ENCODE measurements at regions not wholly inside any gene's neighbourhood (a gene's known extent, or its start where the extent isn't known, plus 50 kb on each side); places are given as distances from the start of the nearest gene placed in this dataset.

DNA sequence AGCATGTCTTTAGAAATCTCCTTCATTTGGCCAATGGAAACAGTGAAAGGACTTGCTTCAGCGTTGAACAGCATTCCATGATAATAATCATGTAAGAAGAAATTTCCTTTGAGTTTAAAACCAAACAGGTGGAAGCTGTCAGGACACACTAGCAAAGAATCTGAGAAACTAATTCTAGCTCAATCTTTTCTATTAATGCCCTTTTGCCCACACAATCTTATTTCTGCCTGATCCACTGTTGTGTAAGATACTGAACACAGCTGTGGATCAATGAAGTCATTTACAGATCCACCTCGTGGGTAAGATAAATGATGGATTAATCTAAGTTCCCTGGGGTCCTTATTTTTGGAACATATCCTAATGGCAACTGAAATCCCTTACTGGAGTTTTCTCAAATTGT, 536.9 kb upstream of the LMO3 start:
- Histone ChIP-seq H3K36me3 (replicated peaks in 1 of 2; ENCODE audit: control extremely low read depth in 1 of 2, control insufficient read depth in 1 of 2, extremely low read depth in 1 of 2, insufficient read depth in 2 of 2, low read length in 1 of 2) (no peaks in the 10 kb centered on the region), H3K9ac (ENCODE audit: low read length) (no peak overlapping the region), H3K9me3 (ENCODE audit: control extremely low read depth in 1 of 3, control insufficient read depth in 2 of 3, insufficient read depth in 1 of 3, low read length in 2 of 3) (no peaks in the 10 kb centered on the region), H3K4me3 (ENCODE audit: control extremely low read depth in 1 of 5, extremely low read depth in 1 of 5, insufficient read depth in 1 of 5, low read depth in 2 of 5, low read length in 4 of 5) (no peak overlapping the region), H2AFZ (ENCODE audit: insufficient read depth, low read depth, low read length, poor library complexity, severe bottlenecking) (no peak overlapping the region), H4K20me1 (ENCODE audit: control insufficient read depth, insufficient read depth, low read length, poor library complexity, severe bottlenecking) (no peaks in the 10 kb centered on the region), H3K27me3 (replicated peaks in 1 of 4; ENCODE audit: control extremely low read depth in 1 of 4, control insufficient read depth in 3 of 4, insufficient read depth in 4 of 4, low read length in 3 of 4) (no peaks in the 10 kb centered on the region), H3K4me1 (ENCODE audit: control insufficient read depth in 2 of 2, insufficient read depth in 2 of 2, low read length in 2 of 2) (no peaks in the 10 kb centered on the region), H3K4me2 (replicated peaks; ENCODE audit: low read depth, low read length, poor library complexity, severe bottlenecking) (no peak overlapping the region), H3K79me2 (ENCODE audit: control insufficient read depth, insufficient read depth, low read length) (no peaks in the 10 kb centered on the region), H3K27ac (ENCODE audit: low read length in 2 of 2) (no peak overlapping the region)
- ATAC-seq (ENCODE audit: low read depth) = no peak
- H3K9me3 Mint-ChIP-seq (ENCODE audit: insufficient read depth) = no peaks in the 10 kb centered on the region
- no peak overlapping the region for H3K4me3 Mint-ChIP-seq
- no peaks in the 10 kb centered on the region for H3K4me1 Mint-ChIP-seq
- no peak for DNase-seq
- TF ChIP-seq, protein P1, sequence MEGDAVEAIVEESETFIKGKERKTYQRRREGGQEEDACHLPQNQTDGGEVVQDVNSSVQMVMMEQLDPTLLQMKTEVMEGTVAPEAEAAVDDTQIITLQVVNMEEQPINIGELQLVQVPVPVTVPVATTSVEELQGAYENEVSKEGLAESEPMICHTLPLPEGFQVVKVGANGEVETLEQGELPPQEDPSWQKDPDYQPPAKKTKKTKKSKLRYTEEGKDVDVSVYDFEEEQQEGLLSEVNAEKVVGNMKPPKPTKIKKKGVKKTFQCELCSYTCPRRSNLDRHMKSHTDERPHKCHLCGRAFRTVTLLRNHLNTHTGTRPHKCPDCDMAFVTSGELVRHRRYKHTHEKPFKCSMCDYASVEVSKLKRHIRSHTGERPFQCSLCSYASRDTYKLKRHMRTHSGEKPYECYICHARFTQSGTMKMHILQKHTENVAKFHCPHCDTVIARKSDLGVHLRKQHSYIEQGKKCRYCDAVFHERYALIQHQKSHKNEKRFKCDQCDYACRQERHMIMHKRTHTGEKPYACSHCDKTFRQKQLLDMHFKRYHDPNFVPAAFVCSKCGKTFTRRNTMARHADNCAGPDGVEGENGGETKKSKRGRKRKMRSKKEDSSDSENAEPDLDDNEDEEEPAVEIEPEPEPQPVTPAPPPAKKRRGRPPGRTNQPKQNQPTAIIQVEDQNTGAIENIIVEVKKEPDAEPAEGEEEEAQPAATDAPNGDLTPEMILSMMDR (IDR thresholded peaks at IDR 0.05) = no peak
- no peak for TF ChIP-seq EZH2 (IDR thresholded peaks at IDR 0.05; ENCODE audit: borderline replicate concordance, insufficient read depth, low read depth, low read length, poor library complexity, severe bottlenecking)
- H3K27me3 Mint-ChIP-seq = no peaks in the 10 kb centered on the region
- no CpG with 5 or more reads among the region's 2 CpGs for WGBS (ENCODE audit: insufficient coverage)
- POLR2A ChIA-PET = no interaction called here
- H3K27ac Mint-ChIP-seq = no peak overlapping the region
- intact Hi-C loops (cut with micrococcal nuclease) = no loop called here
- CTCF ChIA-PET = no interaction called here

DNA sequence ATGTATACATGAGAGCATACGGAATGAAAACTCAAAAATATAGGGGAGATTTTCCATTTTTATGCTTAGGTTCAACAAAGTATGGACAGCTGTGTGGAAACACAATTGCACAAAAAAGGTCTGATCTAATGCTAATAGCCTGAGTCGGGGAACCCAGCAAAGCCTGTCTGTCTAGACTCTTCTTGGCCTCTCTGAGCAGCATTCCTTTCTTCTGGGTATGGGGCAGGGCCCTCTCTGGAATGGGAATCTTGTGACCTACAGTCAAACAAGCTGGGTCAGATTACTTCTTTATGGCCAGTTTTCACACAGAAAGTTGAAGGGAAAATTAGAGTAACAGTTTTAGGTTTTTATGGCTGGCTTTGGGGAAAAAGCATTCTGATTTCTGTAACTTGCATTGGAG, 534.0 kb upstream of the LMO3 start:
- H4K20me1 ChIP-seq (ENCODE audit: control insufficient read depth, insufficient read depth, low read length, poor library complexity, severe bottlenecking) = no peaks in the 10 kb centered on the region
- H3K4me1 ChIP-seq (ENCODE audit: control insufficient read depth in 2 of 2, insufficient read depth in 2 of 2, low read length in 2 of 2) = no peaks in the 10 kb centered on the region
- no peaks in the 10 kb centered on the region for H3K27me3 Mint-ChIP-seq
- no peaks in the 10 kb centered on the region for H3K4me1 Mint-ChIP-seq
- H3K27ac Mint-ChIP-seq = no peak overlapping the region
- WGBS (ENCODE audit: insufficient coverage) = 95% methylated on average over 2 of the region's 2 CpGs
- no peaks in the 10 kb centered on the region for H3K9me3 Mint-ChIP-seq (ENCODE audit: insufficient read depth)
- POLR2A ChIA-PET = no interaction called here
- H3K27ac ChIP-seq (ENCODE audit: low read length in 2 of 2) = no peak overlapping the region
- H3K9me3 ChIP-seq (ENCODE audit: control extremely low read depth in 1 of 3, control insufficient read depth in 2 of 3, insufficient read depth in 1 of 3, low read length in 2 of 3) = no peaks in the 10 kb centered on the region
- no peaks in the 10 kb centered on the region for H3K79me2 ChIP-seq (ENCODE audit: control insufficient read depth, insufficient read depth, low read length)
- H3K4me3 Mint-ChIP-seq = no peak overlapping the region
- CTCF ChIA-PET = no interaction called here
- DNase-seq (no peak), ATAC-seq (ENCODE audit: low read depth) (no peak)
- H3K36me3 ChIP-seq (replicated peaks in 1 of 2; ENCODE audit: control extremely low read depth in 1 of 2, control insufficient read depth in 1 of 2, extremely low read depth in 1 of 2, insufficient read depth in 2 of 2, low read length in 1 of 2) = no peaks in the 10 kb centered on the region
- intact Hi-C loops (cut with micrococcal nuclease) = no loop called here
- H3K4me2 ChIP-seq (replicated peaks; ENCODE audit: low read depth, low read length, poor library complexity, severe bottlenecking) = no peak overlapping the region
- TF ChIP-seq EZH2 (IDR thresholded peaks at IDR 0.05; ENCODE audit: borderline replicate concordance, insufficient read depth, low read depth, low read length, poor library complexity, severe bottlenecking) = no peak
- TF ChIP-seq, protein P1 (IDR thresholded peaks at IDR 0.05) = no peak
- H3K27me3 ChIP-seq (replicated peaks in 1 of 4; ENCODE audit: control extremely low read depth in 1 of 4, control insufficient read depth in 3 of 4, insufficient read depth in 4 of 4, low read length in 3 of 4) = no peaks in the 10 kb centered on the region
- no peak overlapping the region for H3K4me3 ChIP-seq (ENCODE audit: control extremely low read depth in 1 of 5, extremely low read depth in 1 of 5, insufficient read depth in 1 of 5, low read depth in 2 of 5, low read length in 4 of 5)
- no peak overlapping the region for H2AFZ ChIP-seq (ENCODE audit: insufficient read depth, low read depth, low read length, poor library complexity, severe bottlenecking)
- no peak overlapping the region for H3K9ac ChIP-seq (ENCODE audit: low read length)

Data from B cell (primary cell).